ENCODE measurements at regions not wholly inside any gene's neighbourhood (a gene's known extent, or its start where the extent isn't known, plus 50 kb on each side); places are given as distances from the start of the nearest gene placed in this dataset.

DNA sequence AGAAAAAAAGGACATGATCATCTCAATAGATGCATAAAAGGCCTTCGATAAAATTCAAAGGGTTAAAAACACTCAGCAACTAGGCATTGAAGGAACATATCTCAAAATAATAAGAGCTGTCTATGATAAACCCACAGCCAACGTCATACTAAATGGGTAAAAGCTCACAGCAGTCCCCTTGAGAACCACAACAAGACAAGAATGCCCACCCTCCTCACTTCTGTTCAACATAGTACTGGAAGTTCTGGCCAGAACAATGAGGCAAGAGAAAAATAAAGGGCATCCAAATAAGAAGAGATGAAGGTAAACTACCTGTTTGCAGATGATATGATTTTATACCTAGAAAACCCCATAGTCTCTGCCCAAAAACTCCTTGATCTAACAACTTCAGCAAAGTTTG, 619.7 kb upstream of the LMCD1 start:
- TF ChIP-seq, protein P1, sequence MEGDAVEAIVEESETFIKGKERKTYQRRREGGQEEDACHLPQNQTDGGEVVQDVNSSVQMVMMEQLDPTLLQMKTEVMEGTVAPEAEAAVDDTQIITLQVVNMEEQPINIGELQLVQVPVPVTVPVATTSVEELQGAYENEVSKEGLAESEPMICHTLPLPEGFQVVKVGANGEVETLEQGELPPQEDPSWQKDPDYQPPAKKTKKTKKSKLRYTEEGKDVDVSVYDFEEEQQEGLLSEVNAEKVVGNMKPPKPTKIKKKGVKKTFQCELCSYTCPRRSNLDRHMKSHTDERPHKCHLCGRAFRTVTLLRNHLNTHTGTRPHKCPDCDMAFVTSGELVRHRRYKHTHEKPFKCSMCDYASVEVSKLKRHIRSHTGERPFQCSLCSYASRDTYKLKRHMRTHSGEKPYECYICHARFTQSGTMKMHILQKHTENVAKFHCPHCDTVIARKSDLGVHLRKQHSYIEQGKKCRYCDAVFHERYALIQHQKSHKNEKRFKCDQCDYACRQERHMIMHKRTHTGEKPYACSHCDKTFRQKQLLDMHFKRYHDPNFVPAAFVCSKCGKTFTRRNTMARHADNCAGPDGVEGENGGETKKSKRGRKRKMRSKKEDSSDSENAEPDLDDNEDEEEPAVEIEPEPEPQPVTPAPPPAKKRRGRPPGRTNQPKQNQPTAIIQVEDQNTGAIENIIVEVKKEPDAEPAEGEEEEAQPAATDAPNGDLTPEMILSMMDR (IDR thresholded peaks at IDR 0.05): no peak
- no peak for TF ChIP-seq POLR2A (IDR thresholded peaks at IDR 0.05)
